ENCODE measurements at regions not wholly inside any gene's neighbourhood (a gene's known extent, or its start where the extent isn't known, plus 50 kb on each side); places are given as distances from the start of the nearest gene placed in this dataset.
"Not testable (repeated sequence)": the region's sequence is repeated elsewhere in the genome, so short reads cannot be mapped to it uniquely, and the experiment has no call there.

DNA sequence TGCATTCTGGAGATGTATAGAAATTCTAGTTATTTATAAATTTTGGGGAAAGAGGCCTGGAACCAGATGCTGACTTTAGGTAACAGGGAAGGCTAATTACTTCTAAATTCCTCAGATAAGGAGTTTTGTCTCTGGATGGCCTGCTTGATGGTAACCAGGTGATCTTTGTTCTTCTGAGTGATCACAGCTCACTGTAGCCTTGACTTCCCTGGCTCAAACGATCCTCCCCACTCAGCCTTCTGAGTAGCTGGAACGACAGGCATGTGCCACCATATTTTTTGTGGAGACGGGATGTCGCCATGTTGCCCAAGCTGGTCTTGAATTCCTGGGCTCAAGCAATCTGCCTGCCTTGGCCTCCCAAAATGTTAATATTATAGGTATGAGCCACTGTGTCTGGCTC, 54.4 kb upstream of the MSH6 start:
- TF ChIP-seq CTCF (IDR thresholded peaks at IDR 0.05): no peak
- H3K27me3 ChIP-seq (ENCODE audit: insufficient read depth in 3 of 3, low read length in 2 of 3): no peaks in the 10 kb centered on the region
- H3K27ac ChIP-seq: no peak overlapping the region
- H3K4me1 ChIP-seq: no peaks in the 10 kb centered on the region
- DNase-seq (no peak), ATAC-seq (no peak)
- no peaks in the 10 kb centered on the region for H3K36me3 ChIP-seq (ENCODE audit: insufficient read depth in 1 of 2, low read depth in 1 of 2)
- no peaks in the 10 kb centered on the region for H3K9me3 ChIP-seq
- 88 to 91% (median 91%) methylated on average over 4 of the region's 4 CpGs for WGBS, 3 donors
- H3K4me3 ChIP-seq: no peak overlapping the region
- intact Hi-C loops (cut with DNase I): no loop called here

DNA sequence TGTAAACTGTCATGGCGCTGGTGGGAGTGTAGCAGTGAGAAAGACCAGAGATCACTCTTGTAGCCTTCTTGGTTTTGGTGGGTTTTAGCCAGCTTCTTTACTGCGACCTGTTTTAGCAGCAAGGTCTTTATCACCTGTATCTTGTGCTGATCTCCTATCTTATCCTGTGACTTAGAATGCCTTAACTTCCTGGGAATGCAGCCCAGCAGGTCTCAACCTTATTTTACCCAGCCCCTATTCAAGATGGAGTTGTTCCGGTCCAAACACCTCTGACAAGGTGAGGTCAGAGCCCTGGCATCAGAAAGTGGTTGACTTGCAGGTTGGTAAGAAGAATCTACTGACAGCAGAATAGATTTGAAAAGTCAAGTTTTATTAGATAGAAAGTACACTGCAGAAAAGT, 55.0 kb upstream of the MSH6 start:
- Histone ChIP-seq H3K4me1 (no peaks in the 10 kb centered on the region), H3K27me3 (ENCODE audit: insufficient read depth in 3 of 3, low read length in 2 of 3) (no peaks in the 10 kb centered on the region), H3K36me3 (ENCODE audit: insufficient read depth in 1 of 2, low read depth in 1 of 2) (no peaks in the 10 kb centered on the region), H3K4me3 (no peak overlapping the region), H3K27ac (no peak overlapping the region), H3K9me3 (no peaks in the 10 kb centered on the region)
- no peak for TF ChIP-seq CTCF (IDR thresholded peaks at IDR 0.05)
- intact Hi-C loops (cut with DNase I): no loop called here
- DNase-seq (no peak), ATAC-seq (no peak)
- WGBS, 3 donors: 79 to 80% (median 80%) methylated on average over 3 of the region's 3 CpGs

DNA sequence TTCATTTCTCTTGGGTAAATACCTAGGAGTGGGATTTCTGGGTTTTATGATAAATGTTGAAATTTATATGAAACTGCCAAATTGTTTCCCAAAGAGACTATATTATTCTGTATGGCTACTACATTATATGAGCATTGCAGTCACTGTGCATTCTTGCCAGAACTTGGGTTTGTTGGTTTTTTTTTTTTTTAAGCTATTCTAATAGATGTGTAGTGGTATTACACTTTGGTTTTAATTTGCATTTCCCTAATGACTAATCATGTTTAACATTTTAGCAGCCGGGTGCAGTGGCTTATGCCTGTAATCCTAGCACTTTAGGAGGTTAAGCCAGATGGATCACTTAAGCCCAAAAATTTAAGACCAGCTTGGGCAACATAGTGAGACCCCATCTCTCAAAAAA, 56.0 kb upstream of the MSH6 start:
- H3K27me3 ChIP-seq (ENCODE audit: insufficient read depth in 3 of 3, low read length in 2 of 3); H3K27ac ChIP-seq; H3K4me3 ChIP-seq; ATAC-seq; DNase-seq; H3K36me3 ChIP-seq (ENCODE audit: insufficient read depth in 1 of 2, low read depth in 1 of 2); H3K9me3 ChIP-seq; intact Hi-C loops (cut with DNase I); H3K4me1 ChIP-seq: not testable (repeated sequence)
- WGBS, 3 donors: 60 to 67% (median 63%) methylated on average over 1 of the region's 1 CpG

DNA sequence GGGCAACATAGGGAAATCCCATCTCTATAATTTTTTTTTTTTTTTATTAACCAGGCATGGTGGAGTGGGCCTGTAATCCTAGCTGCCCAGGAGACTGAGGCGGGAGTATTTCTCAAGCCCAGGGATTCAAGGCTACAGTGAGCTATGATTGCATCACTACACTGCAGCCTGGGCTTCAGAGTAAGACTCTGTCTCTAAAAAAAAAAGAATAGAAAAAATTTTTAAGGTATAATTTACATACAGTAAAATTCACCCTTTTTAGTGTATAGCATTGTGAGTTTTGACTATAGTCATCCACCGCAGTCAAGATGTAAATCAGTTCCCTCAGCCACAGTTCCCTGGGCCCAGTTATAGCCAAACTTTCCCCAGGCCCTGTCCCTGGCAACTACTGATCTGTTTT, 57.1 kb upstream of the MSH6 start:
- intact Hi-C loops (cut with DNase I): no loop called here

GRCh38 chr2:47724221-47724981, 58.5 kb upstream of the MSH6 start:
- H3K27me3 ChIP-seq (ENCODE audit: insufficient read depth in 3 of 3, low read length in 2 of 3): no peaks in the 10 kb centered on the region
- 79 to 83% (median 83%) methylated on average over 9 of the region's 9 CpGs for WGBS, 3 donors
- TF ChIP-seq CTCF (IDR thresholded peaks at IDR 0.05): no peak
- H3K4me1 ChIP-seq: no peaks in the 10 kb centered on the region
- no peaks in the 10 kb centered on the region for H3K9me3 ChIP-seq
- DNase-seq: no peak
- no peak for ATAC-seq
- intact Hi-C loops (cut with DNase I): no loop called here
- H3K36me3 ChIP-seq (ENCODE audit: insufficient read depth in 1 of 2, low read depth in 1 of 2): no peaks in the 10 kb centered on the region
- no peak overlapping the region for H3K27ac ChIP-seq
- H3K4me3 ChIP-seq: no peak overlapping the region

More for the DNA sequence above, 57.1 kb upstream of the MSH6 start:
- Histone ChIP-seq H3K27ac (no peak overlapping the region), H3K9me3 (no peaks in the 10 kb centered on the region), H3K4me3 (no peak overlapping the region), H3K4me1 (no peaks in the 10 kb centered on the region), H3K36me3 (ENCODE audit: insufficient read depth in 1 of 2, low read depth in 1 of 2) (no peaks in the 10 kb centered on the region), H3K27me3 (ENCODE audit: insufficient read depth in 3 of 3, low read length in 2 of 3) (no peaks in the 10 kb centered on the region)
- 78 to 88% (median 85%) methylated on average over 2 of the region's 2 CpGs for WGBS, 3 donors
- no peak for TF ChIP-seq CTCF (IDR thresholded peaks at IDR 0.05)
- ATAC-seq (no peak), DNase-seq (no peak)
